ENCODE measurements at regions not wholly inside any gene's neighbourhood (a gene's known extent, or its start where the extent isn't known, plus 50 kb on each side); places are given as distances from the start of the nearest gene placed in this dataset.

DNA sequence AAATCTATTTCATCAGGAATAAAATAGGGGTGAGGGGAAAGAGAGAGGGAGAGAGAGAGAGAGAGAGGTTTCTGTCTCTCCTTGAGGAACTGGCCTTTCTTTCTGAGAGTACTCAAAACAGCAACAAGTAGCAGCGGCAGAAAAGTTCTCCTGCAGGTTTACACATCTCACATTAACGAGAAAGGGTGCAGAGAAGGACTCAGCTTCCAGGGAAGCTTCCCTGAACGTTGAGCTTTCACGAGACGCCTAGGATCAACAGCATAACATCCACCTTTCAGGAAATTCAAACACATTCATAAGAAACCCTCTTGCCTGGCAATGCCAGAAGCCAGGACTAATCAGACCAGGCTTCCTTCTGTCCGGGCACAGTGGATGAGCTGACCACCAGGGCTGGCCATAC lies 162.9 kb downstream of the ZDHHC21 start:
- no peak overlapping the region for H3K4me3 ChIP-seq (ENCODE audit: low read depth, low read length)
- DNase-seq (ENCODE audit: low read depth) = no peak
- no peaks in the 10 kb centered on the region for H3K36me3 ChIP-seq (ENCODE audit: control insufficient read depth, insufficient read depth, low read length)
- no peak for TF ChIP-seq CTCF (IDR thresholded peaks at IDR 0.05; ENCODE audit: insufficient read depth, low read length, poor library complexity, severe bottlenecking)
- no peaks in the 10 kb centered on the region for H3K27me3 ChIP-seq (ENCODE audit: control insufficient read depth, insufficient read depth, low read length)

GRCh38 chr9:14529629-14530028 lies 163.6 kb downstream of the ZDHHC21 start:
- Histone ChIP-seq H3K36me3 (ENCODE audit: control insufficient read depth, insufficient read depth, low read length) (no peaks in the 10 kb centered on the region), H3K4me3 (ENCODE audit: low read depth, low read length) (no peak overlapping the region), H3K27me3 (ENCODE audit: control insufficient read depth, insufficient read depth, low read length) (no peaks in the 10 kb centered on the region)
- TF ChIP-seq CTCF (IDR thresholded peaks at IDR 0.05; ENCODE audit: insufficient read depth, low read length, poor library complexity, severe bottlenecking) = no peak
- no peak for DNase-seq (ENCODE audit: low read depth)

- H3K4me3 ChIP-seq (ENCODE audit: low read depth, low read length) = no peak overlapping the region
- no peak for DNase-seq (ENCODE audit: low read depth)
- no peaks in the 10 kb centered on the region for H3K27me3 ChIP-seq (ENCODE audit: control insufficient read depth, insufficient read depth, low read length)
- no peaks in the 10 kb centered on the region for H3K36me3 ChIP-seq (ENCODE audit: control insufficient read depth, insufficient read depth, low read length)
- no peak for TF ChIP-seq CTCF (IDR thresholded peaks at IDR 0.05; ENCODE audit: insufficient read depth, low read length, poor library complexity, severe bottlenecking)
Observed at GRCh38 chr9:14529054-14529453, 164.2 kb downstream of the ZDHHC21 start.

GRCh38 chr9:14526504-14526903 lies 166.7 kb downstream of the ZDHHC21 start:
- no peaks in the 10 kb centered on the region for H3K36me3 ChIP-seq (ENCODE audit: control insufficient read depth, insufficient read depth, low read length)
- no peaks in the 10 kb centered on the region for H3K27me3 ChIP-seq (ENCODE audit: control insufficient read depth, insufficient read depth, low read length)
- no peak overlapping the region for H3K4me3 ChIP-seq (ENCODE audit: low read depth, low read length)
- TF ChIP-seq CTCF (IDR thresholded peaks at IDR 0.05; ENCODE audit: insufficient read depth, low read length, poor library complexity, severe bottlenecking) = no peak
- no peak for DNase-seq (ENCODE audit: low read depth)

- no peak for TF ChIP-seq CTCF (IDR thresholded peaks at IDR 0.05; ENCODE audit: insufficient read depth, low read length, poor library complexity, severe bottlenecking)
- no peak for DNase-seq (ENCODE audit: low read depth)
- no peaks in the 10 kb centered on the region for H3K27me3 ChIP-seq (ENCODE audit: control insufficient read depth, insufficient read depth, low read length)
- H3K36me3 ChIP-seq (ENCODE audit: control insufficient read depth, insufficient read depth, low read length) = no peaks in the 10 kb centered on the region
- H3K4me3 ChIP-seq (ENCODE audit: low read depth, low read length) = no peak overlapping the region
Observed at GRCh38 chr9:14525856-14526255, 167.4 kb downstream of the ZDHHC21 start.

DNA sequence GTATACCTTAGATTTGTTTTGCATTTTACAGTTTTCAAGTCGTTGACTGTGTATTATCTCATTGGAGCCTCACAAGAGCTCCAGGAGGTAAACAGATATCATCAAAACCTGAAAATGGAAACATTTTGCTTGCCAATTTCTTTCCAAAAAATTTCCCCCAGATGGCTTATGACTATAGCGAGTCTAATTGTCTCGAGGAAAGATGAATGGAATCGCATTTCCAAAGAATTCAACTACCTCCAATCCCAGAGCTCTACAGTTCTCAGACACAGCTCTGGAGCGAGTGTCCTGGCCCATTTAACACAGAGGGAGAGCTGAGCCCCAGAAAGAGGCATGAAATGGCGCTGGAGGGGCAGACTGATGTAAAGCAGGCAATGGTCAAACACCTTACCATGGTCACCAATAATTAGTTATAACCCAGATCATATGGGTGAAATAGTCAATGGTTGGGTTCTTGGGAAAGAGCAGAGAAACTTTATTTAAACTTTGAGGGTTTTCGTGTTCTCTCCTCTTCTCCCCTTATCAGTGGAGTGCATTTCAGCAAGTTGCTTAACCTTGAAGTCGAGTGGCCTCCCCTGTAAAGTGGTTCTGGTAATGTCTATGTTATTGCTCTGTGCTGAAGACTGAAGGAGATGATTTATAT lies 168.2 kb downstream of the ZDHHC21 start:
- Histone ChIP-seq H3K36me3 (ENCODE audit: control insufficient read depth, insufficient read depth, low read length) (no peaks in the 10 kb centered on the region), H3K27me3 (ENCODE audit: control insufficient read depth, insufficient read depth, low read length) (no peaks in the 10 kb centered on the region), H3K4me3 (ENCODE audit: low read depth, low read length) (no peak overlapping the region)
- TF ChIP-seq CTCF (IDR thresholded peaks at IDR 0.05; ENCODE audit: insufficient read depth, low read length, poor library complexity, severe bottlenecking) = no peak
- no peak for DNase-seq (ENCODE audit: low read depth)

All from kidney epithelial cell (primary cell).